IMR-90 (cell line): ENCODE measurements at regions not wholly inside any gene's neighbourhood (a gene's known extent, or its start where the extent isn't known, plus 50 kb on each side); places are given as distances from the start of the nearest gene placed in this dataset.

Source experiments
- BHLHE40 ChIP-seq: fragments of 150-350 bp; IDR thresholded peaks from 2 replicates; pipeline ENCODE4 v1.6.1; 2016; ENCODE audit warnings: mild to moderate bottlenecking, low read depth, low read length
- CEBPB ChIP-seq: IDR thresholded peaks from 2 replicates; pipeline ENCODE4 v1.6.1; 2012; ENCODE audit warnings: low read depth, low read length, improper control_type of control experiment
- CHD1 ChIP-seq: IDR thresholded peaks from 2 replicates; pipeline ENCODE4 v1.6.1; 2012; ENCODE audit warnings: low read depth, low read length, improper control_type of control experiment
- MAZ ChIP-seq: IDR thresholded peaks from 2 replicates; pipeline ENCODE4 v1.6.1; 2012; ENCODE audit warnings: low read depth, mild to moderate bottlenecking, low read length, improper control_type of control experiment, moderate library complexity, borderline replicate concordance
- POLR2A ChIP-seq: IDR thresholded peaks from 2 replicates; pipeline ENCODE4 v1.6.1; 2012; ENCODE audit warnings: mild to moderate bottlenecking, low read depth, low read length
- RAD21 ChIP-seq: IDR thresholded peaks from 2 replicates; pipeline ENCODE4 v1.6.1; 2012; ENCODE audit warnings: low read length, improper control_type of control experiment
- RCOR1 ChIP-seq: IDR thresholded peaks from 2 replicates; pipeline ENCODE4 v1.6.1; 2012; ENCODE audit warnings: mild to moderate bottlenecking, low read length, improper control_type of control experiment; ENCODE audit not compliant: insufficient replicate concordance
- RFX5 ChIP-seq: IDR thresholded peaks from 2 replicates; pipeline ENCODE4 v1.8.0; 2012; ENCODE audit warnings: low read depth, mild to moderate bottlenecking, low read length, moderate library complexity
- TF ChIP-seq, protein P1 (sequence below): conservative IDR thresholded peaks from 2 replicates; pipeline ENCODE4 v1.5.1; 2012; ENCODE audit warnings: mild to moderate bottlenecking, low read depth, low read length, improper control_type of control experiment
- TF ChIP-seq, protein P2 (sequence below): fragments of 150-350 bp; IDR thresholded peaks from 2 replicates; pipeline ENCODE4 v1.6.1; 2017; ENCODE audit warnings: mild to moderate bottlenecking, antibody characterized with exemption, low read length, low read depth

DNA sequence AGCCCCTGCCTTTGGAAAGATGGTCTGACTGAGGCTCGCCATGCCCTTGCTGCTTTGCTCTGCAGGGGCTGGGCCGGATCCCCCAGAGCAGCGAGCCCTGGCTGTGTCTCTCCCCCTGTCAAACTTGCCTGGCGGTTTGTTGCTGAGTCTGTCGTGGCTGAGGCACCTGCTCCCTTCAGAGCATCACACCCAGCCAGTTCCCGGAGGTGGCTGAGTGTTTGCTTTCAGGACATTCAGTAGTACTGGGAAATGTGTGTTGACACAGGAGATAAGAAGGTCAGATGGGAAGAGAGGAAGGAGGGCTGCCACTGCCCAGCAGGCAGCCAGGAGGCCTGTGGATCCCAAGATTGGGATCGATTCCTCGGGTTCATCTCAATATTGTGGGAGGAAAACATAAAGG lies 62.9 kb downstream of the GADD45G start:
- TF ChIP-seq, protein P1, sequence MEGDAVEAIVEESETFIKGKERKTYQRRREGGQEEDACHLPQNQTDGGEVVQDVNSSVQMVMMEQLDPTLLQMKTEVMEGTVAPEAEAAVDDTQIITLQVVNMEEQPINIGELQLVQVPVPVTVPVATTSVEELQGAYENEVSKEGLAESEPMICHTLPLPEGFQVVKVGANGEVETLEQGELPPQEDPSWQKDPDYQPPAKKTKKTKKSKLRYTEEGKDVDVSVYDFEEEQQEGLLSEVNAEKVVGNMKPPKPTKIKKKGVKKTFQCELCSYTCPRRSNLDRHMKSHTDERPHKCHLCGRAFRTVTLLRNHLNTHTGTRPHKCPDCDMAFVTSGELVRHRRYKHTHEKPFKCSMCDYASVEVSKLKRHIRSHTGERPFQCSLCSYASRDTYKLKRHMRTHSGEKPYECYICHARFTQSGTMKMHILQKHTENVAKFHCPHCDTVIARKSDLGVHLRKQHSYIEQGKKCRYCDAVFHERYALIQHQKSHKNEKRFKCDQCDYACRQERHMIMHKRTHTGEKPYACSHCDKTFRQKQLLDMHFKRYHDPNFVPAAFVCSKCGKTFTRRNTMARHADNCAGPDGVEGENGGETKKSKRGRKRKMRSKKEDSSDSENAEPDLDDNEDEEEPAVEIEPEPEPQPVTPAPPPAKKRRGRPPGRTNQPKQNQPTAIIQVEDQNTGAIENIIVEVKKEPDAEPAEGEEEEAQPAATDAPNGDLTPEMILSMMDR: no peak
- TF ChIP-seq, protein P2, sequence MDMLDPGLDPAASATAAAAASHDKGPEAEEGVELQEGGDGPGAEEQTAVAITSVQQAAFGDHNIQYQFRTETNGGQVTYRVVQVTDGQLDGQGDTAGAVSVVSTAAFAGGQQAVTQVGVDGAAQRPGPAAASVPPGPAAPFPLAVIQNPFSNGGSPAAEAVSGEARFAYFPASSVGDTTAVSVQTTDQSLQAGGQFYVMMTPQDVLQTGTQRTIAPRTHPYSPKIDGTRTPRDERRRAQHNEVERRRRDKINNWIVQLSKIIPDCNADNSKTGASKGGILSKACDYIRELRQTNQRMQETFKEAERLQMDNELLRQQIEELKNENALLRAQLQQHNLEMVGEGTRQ: no peak
- no peak for TF ChIP-seq CHD1
- TF ChIP-seq RCOR1: no peak
- no peak for TF ChIP-seq POLR2A
- TF ChIP-seq RAD21: no peak
- TF ChIP-seq CEBPB: no peak
- TF ChIP-seq BHLHE40: no peak
- no peak for TF ChIP-seq MAZ
- no peak for TF ChIP-seq RFX5
